ENCODE measurements at regions not wholly inside any gene's neighbourhood (a gene's known extent, or its start where the extent isn't known, plus 50 kb on each side); places are given as distances from the start of the nearest gene placed in this dataset.

- TF ChIP-seq, protein P1, sequence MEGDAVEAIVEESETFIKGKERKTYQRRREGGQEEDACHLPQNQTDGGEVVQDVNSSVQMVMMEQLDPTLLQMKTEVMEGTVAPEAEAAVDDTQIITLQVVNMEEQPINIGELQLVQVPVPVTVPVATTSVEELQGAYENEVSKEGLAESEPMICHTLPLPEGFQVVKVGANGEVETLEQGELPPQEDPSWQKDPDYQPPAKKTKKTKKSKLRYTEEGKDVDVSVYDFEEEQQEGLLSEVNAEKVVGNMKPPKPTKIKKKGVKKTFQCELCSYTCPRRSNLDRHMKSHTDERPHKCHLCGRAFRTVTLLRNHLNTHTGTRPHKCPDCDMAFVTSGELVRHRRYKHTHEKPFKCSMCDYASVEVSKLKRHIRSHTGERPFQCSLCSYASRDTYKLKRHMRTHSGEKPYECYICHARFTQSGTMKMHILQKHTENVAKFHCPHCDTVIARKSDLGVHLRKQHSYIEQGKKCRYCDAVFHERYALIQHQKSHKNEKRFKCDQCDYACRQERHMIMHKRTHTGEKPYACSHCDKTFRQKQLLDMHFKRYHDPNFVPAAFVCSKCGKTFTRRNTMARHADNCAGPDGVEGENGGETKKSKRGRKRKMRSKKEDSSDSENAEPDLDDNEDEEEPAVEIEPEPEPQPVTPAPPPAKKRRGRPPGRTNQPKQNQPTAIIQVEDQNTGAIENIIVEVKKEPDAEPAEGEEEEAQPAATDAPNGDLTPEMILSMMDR (IDR thresholded peaks at IDR 0.05), result no peak
- ATAC-seq (ENCODE audit: low FRiP score), result no peak
- no peak for DNase-seq (ENCODE audit: low spot score)
Observed at GRCh38 chr6:133764754-133765208, 124.1 kb upstream of the TCF21 start.

DNA sequence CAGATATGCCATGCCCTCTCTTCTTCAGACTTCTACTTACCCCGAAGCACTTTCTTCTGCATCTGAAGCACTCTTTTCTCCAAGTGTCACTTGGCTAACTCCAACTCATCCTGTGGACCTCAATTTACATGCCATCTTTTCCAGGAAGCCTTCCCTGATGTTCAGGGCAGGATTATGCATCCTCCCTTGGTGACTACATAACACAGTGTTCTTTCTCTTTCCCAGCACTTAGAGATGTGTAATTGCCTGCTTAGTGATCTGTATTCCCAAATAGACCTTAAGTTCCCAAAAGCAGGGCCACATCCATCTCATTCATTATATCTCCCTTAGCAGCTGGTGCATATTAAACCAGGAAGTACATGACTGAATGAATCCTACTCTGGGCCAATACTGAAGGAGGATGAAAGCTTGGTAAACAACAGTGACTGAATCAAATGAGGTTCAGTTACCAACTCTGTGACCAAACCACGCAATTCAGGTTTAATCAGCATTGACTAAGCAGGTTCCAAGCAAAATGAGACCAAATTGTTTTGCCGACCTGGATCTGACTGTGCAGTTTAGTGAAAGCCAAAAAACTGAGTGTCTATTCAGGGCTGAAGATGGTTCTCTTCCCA lies 121.4 kb upstream of the TCF21 start:
- TF ChIP-seq, protein P1 (IDR thresholded peaks at IDR 0.05), result no peak
- ATAC-seq (ENCODE audit: low FRiP score), result no peak
- no peak for DNase-seq (ENCODE audit: low spot score)

DNA sequence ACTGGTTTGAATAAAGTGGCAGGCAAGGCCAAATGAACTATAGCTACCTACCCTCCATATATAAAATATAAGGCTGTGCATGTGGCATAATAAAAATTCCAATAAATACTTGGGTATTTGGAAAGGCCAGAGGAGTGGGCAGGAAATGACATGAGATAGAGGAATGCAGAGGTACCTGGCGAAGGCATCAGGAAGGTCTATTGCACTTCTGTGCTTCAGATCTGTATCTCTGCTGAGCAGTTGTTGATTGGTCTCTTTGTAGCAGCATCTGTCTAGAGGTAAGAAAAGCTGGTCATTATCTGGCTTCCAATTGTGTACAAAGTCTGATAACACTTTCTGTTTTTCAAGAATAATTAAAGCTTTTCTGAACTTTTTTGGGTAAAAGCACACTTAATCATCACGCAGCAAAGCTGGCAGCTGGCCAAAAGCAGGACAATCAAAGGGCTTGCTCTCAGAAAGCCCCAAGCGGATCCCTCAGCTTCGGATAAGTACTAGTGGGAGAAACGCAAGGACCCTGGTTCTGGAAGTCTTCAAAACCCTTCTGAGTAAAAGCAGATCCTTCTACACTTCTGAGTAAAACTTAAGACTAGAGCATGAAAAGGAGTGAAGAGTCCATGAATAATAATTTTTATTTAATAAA lies 120.1 kb upstream of the TCF21 start:
- ATAC-seq (ENCODE audit: low FRiP score) (no peak), DNase-seq (ENCODE audit: low spot score) (peak; percentile 55)
- TF ChIP-seq, protein P1 (IDR thresholded peaks at IDR 0.05), result no peak

- DNase-seq (ENCODE audit: low spot score), result no peak
- TF ChIP-seq, protein P1 (IDR thresholded peaks at IDR 0.05), result no peak
- no peak for ATAC-seq (ENCODE audit: low FRiP score)
Observed at GRCh38 chr6:133769463-133769862, 119.5 kb upstream of the TCF21 start.

DNA sequence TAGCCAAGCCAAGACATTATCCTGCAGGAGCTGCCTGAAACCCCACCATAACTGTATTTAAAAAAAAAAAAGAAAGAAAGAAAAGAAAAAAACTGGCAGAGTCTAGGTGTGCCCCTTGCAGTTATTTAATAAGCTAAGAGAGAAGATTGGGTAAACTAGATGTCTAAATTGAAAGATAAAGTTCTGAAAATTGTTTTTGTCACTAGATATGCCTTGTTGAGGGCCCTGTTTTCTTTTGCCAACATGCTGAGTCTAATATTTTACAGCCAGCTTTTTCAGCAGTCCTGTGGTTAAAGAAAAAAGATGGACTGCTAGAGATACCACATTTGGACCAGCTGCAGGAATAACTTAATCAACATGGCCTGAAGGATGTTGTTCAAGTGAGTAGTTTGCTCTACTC lies 116.3 kb upstream of the TCF21 start:
- DNase-seq (ENCODE audit: low spot score), result no peak

GRCh38 chr6:133773776-133774175 lies 115.1 kb upstream of the TCF21 start:
- TF ChIP-seq, protein P1 (IDR thresholded peaks at IDR 0.05), result no peak
- DNase-seq (ENCODE audit: low spot score) (no peak), ATAC-seq (ENCODE audit: low FRiP score) (no peak)

More for the DNA sequence above, 116.3 kb upstream of the TCF21 start:
- no peak for ATAC-seq (ENCODE audit: low FRiP score)
- TF ChIP-seq, protein P1 (IDR thresholded peaks at IDR 0.05), result no peak

DNA sequence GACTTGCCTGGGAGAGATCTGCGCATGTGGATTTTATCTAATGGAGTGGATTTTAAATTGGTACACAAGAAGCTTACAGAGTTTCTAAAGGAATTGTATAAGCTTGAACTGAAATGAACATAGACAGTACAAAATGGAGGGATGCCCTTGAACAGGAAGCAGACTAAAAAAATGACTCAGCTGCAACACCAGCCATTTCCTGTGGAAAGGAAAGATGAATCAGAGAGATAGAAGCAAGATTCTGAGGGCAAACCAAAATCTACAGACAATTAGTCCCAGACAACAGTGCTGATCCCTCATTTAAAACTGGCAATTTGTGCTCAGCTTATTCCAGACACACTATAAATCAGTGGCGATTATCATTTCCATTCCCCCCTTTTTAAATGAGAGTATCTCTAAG lies 114.6 kb upstream of the TCF21 start:
- ATAC-seq (ENCODE audit: low FRiP score), result no peak
- TF ChIP-seq, protein P1 (IDR thresholded peaks at IDR 0.05), result no peak
- DNase-seq (ENCODE audit: low spot score), result no peak
